ENCODE measurements at regions not wholly inside any gene's neighbourhood (a gene's known extent, or its start where the extent isn't known, plus 50 kb on each side); places are given as distances from the start of the nearest gene placed in this dataset.

GRCh38 chr3:187902041-187902471 is 156.8 kb upstream of the BCL6 start:
- no peak for TF ChIP-seq YY1 (IDR thresholded peaks at IDR 0.05; ENCODE audit: insufficient read depth, insufficient read length)
- no peak for TF ChIP-seq SUZ12 (IDR thresholded peaks at IDR 0.05; ENCODE audit: extremely low read depth, insufficient read depth, insufficient read length)
